ENCODE measurements at regions not wholly inside any gene's neighbourhood (a gene's known extent, or its start where the extent isn't known, plus 50 kb on each side); places are given as distances from the start of the nearest gene placed in this dataset.

DNA sequence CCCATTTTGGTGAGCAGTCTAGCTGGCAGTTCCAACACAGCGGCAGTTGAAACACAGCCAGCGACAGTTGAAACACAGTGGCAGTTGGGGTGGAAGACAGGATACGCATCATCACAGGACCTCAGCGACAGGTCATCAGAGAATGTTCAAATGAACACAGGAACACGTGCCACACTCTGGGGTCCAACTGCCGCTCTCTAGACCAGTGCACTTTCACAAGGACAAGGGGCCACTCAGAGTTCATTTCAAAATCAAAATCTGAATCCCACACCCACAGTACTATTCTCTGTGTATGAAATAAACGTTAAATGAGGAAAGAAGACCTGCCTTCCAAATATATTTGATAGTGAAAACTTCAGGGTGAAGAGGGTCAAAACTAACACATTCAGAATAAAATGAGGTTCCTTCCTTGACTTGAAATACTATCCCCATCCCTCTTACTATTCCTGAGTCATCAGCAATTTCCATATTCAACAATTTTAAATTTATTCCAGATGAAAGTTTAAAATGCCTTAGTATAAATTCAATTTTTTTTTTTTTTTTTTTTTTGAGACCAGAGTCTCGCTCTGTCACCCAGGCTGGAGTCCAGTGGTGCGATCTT lies 53.0 kb upstream of the SIMC1 start:
- Histone ChIP-seq H3K36me3 (ENCODE audit: control insufficient read depth, low read depth, low read length) (no peaks in the 10 kb centered on the region), H3K4me3 (ENCODE audit: low read length) (no peak overlapping the region), H3K4me1 (ENCODE audit: control insufficient read depth, low read depth, low read length) (peaks cover 5% of the 10 kb centered on the region), H3K9ac (ENCODE audit: low read length) (no peak overlapping the region), H3K9me3 (ENCODE audit: control insufficient read depth, low read depth, low read length) (no peaks in the 10 kb centered on the region), H3K27ac (ENCODE audit: low read length) (no peak overlapping the region), H3K27me3 (ENCODE audit: control insufficient read depth, insufficient read depth, low read length) (no peaks in the 10 kb centered on the region)

GRCh38 chr5:176186107-176186506 lies 52.1 kb upstream of the SIMC1 start:
- Histone ChIP-seq H3K27me3 (ENCODE audit: control insufficient read depth, insufficient read depth, low read length) (no peaks in the 10 kb centered on the region), H3K9me3 (ENCODE audit: control insufficient read depth, low read depth, low read length) (no peaks in the 10 kb centered on the region), H3K27ac (ENCODE audit: low read length) (no peak overlapping the region), H3K4me1 (ENCODE audit: control insufficient read depth, low read depth, low read length) (peaks cover 5% of the 10 kb centered on the region), H3K9ac (ENCODE audit: low read length) (no peak overlapping the region), H3K36me3 (ENCODE audit: control insufficient read depth, low read depth, low read length) (no peaks in the 10 kb centered on the region), H3K4me3 (ENCODE audit: low read length) (no peak overlapping the region)

GRCh38 chr5:176187276-176188062 lies 50.8 kb upstream of the SIMC1 start:
- H3K4me1 ChIP-seq (ENCODE audit: control insufficient read depth, low read depth, low read length) = peaks cover 5% of the 10 kb centered on the region
- H3K4me3 ChIP-seq (ENCODE audit: low read length) = no peak overlapping the region
- no peak overlapping the region for H3K9ac ChIP-seq (ENCODE audit: low read length)
- peaks cover 4% of the 10 kb centered on the region for H3K27me3 ChIP-seq (ENCODE audit: control insufficient read depth, insufficient read depth, low read length)
- H3K36me3 ChIP-seq (ENCODE audit: control insufficient read depth, low read depth, low read length) = no peaks in the 10 kb centered on the region
- no peaks in the 10 kb centered on the region for H3K9me3 ChIP-seq (ENCODE audit: control insufficient read depth, low read depth, low read length)
- H3K27ac ChIP-seq (ENCODE audit: low read length) = no peak overlapping the region

DNA sequence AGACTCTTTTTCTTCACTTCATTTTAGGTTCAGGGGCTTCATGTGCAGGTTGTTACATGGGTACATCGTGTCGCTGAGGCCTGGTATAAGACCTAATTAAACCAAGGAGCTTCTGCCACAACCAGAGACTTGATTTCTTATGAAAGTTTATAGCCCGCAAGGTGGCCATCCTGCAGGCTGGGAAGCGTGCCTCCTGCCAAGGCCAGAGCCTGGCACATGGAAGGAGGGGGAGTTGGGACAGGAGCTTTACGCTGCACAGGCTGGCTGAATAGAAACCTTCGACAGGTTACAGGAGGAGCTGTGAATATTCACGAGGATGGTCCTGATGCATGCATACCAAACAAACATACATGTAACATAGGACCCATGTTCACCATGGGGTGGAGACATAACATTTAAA lies 50.1 kb upstream of the SIMC1 start:
- Histone ChIP-seq H3K4me1 (ENCODE audit: control insufficient read depth, low read depth, low read length) (peaks cover 5% of the 10 kb centered on the region), H3K4me3 (ENCODE audit: low read length) (no peak overlapping the region), H3K27ac (ENCODE audit: low read length) (no peak overlapping the region), H3K9me3 (ENCODE audit: control insufficient read depth, low read depth, low read length) (no peaks in the 10 kb centered on the region), H3K36me3 (ENCODE audit: control insufficient read depth, low read depth, low read length) (no peaks in the 10 kb centered on the region), H3K27me3 (ENCODE audit: control insufficient read depth, insufficient read depth, low read length) (peaks cover 5% of the 10 kb centered on the region), H3K9ac (ENCODE audit: low read length) (no peak overlapping the region)

Data from iPS-18a (cell line).